ENCODE measurements at regions not wholly inside any gene's neighbourhood (a gene's known extent, or its start where the extent isn't known, plus 50 kb on each side); places are given as distances from the start of the nearest gene placed in this dataset.

- no peaks in the 10 kb centered on the region for H3K9me3 ChIP-seq
- DNase-seq: no peak
- no peak overlapping the region for H3K27ac ChIP-seq
- no peaks in the 10 kb centered on the region for H3K27me3 ChIP-seq
- no peaks in the 10 kb centered on the region for H3K36me3 ChIP-seq
- H3K4me1 ChIP-seq: no peaks in the 10 kb centered on the region
- 57 to 76% methylated on average over 1 of the region's 1 CpG for WGBS, 2 donors
- TF ChIP-seq, protein P1, sequence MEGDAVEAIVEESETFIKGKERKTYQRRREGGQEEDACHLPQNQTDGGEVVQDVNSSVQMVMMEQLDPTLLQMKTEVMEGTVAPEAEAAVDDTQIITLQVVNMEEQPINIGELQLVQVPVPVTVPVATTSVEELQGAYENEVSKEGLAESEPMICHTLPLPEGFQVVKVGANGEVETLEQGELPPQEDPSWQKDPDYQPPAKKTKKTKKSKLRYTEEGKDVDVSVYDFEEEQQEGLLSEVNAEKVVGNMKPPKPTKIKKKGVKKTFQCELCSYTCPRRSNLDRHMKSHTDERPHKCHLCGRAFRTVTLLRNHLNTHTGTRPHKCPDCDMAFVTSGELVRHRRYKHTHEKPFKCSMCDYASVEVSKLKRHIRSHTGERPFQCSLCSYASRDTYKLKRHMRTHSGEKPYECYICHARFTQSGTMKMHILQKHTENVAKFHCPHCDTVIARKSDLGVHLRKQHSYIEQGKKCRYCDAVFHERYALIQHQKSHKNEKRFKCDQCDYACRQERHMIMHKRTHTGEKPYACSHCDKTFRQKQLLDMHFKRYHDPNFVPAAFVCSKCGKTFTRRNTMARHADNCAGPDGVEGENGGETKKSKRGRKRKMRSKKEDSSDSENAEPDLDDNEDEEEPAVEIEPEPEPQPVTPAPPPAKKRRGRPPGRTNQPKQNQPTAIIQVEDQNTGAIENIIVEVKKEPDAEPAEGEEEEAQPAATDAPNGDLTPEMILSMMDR (IDR thresholded peaks at IDR 0.05): no peak
- no peak for TF ChIP-seq POLR2A (IDR thresholded peaks at IDR 0.05)
- intact Hi-C loops (cut with DNase I): no loop called here
- no peak overlapping the region for H3K4me3 ChIP-seq
These were observed 70.5 kb upstream of the NT5C1B start for GRCh38 chr2:18659915-18660314.

DNA sequence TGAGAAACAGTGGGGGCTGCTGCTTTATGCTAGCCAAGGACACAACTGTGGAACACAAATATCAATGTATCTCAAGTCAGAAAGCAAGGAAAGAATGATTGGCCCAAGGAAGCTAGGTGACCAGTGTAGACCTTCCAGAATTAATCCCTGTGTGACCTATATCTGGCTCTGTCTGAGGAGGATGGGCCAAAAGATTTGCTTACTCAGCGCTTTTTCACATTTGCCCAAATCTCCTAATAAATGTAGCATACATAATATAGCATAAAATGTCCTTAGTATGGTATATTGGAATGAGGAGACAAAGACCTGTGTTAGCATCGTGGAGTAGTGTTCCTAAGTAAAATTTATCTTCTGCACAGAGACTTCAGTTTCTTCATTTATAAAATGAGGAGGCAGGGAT is 66.7 kb upstream of the NT5C1B start:
- 80 to 81% methylated on average over 2 of the region's 2 CpGs for WGBS, 2 donors
- H3K27me3 ChIP-seq: no peaks in the 10 kb centered on the region
- H3K36me3 ChIP-seq: no peaks in the 10 kb centered on the region
- no peak overlapping the region for H3K4me3 ChIP-seq
- peaks cover 0 to 4% (median 0%) of the 10 kb centered on the region in 3 donors for H3K4me1 ChIP-seq
- DNase-seq: no peak
- intact Hi-C loops (cut with DNase I): no loop called here
- H3K9me3 ChIP-seq: no peaks in the 10 kb centered on the region
- H3K27ac ChIP-seq: no peak overlapping the region
- TF ChIP-seq, protein P1 (IDR thresholded peaks at IDR 0.05): no peak
- TF ChIP-seq POLR2A (IDR thresholded peaks at IDR 0.05): no peak

GRCh38 chr2:18651842-18652774 is 62.7 kb upstream of the NT5C1B start:
- Histone ChIP-seq H3K36me3 (no peaks in the 10 kb centered on the region), H3K27ac (no peak overlapping the region), H3K9me3 (no peaks in the 10 kb centered on the region), H3K4me1 (peaks cover 0 to 4% (median 0%) of the 10 kb centered on the region in 3 donors), H3K27me3 (no peaks in the 10 kb centered on the region), H3K4me3 (no peak overlapping the region)
- intact Hi-C loops (cut with DNase I): no loop called here
- DNase-seq: no peak
- TF ChIP-seq, protein P1 (IDR thresholded peaks at IDR 0.05): no peak
- no peak for TF ChIP-seq POLR2A (IDR thresholded peaks at IDR 0.05)
- WGBS, 2 donors: 51 to 58% methylated on average over 3 of the region's 3 CpGs

GRCh38 chr2:18650221-18650620 is 60.9 kb upstream of the NT5C1B start:
- Histone ChIP-seq H3K9me3 (no peaks in the 10 kb centered on the region), H3K4me3 (no peak overlapping the region), H3K27me3 (no peaks in the 10 kb centered on the region), H3K36me3 (no peaks in the 10 kb centered on the region), H3K27ac (no peak overlapping the region), H3K4me1 (peaks cover 0 to 4% (median 0%) of the 10 kb centered on the region in 3 donors)
- 59 to 78% methylated on average over 2 of the region's 2 CpGs for WGBS, 2 donors
- DNase-seq: no peak
- TF ChIP-seq, protein P1 (IDR thresholded peaks at IDR 0.05): no peak
- TF ChIP-seq POLR2A (IDR thresholded peaks at IDR 0.05): no peak
- intact Hi-C loops (cut with DNase I): no loop called here

- no peak for DNase-seq
- H3K4me1 ChIP-seq: peaks cover 0 to 4% (median 0%) of the 10 kb centered on the region in 3 donors
- 94 to 98% methylated on average over 1 of the region's 1 CpG for WGBS, 2 donors
- TF ChIP-seq POLR2A (IDR thresholded peaks at IDR 0.05): no peak
- TF ChIP-seq, protein P1 (IDR thresholded peaks at IDR 0.05): no peak
- no peaks in the 10 kb centered on the region for H3K36me3 ChIP-seq
- H3K27ac ChIP-seq: no peak overlapping the region
- H3K27me3 ChIP-seq: no peaks in the 10 kb centered on the region
- intact Hi-C loops (cut with DNase I): no loop called here
- no peak overlapping the region for H3K4me3 ChIP-seq
- H3K9me3 ChIP-seq: no peaks in the 10 kb centered on the region
These were observed 60.2 kb upstream of the NT5C1B start for GRCh38 chr2:18649502-18650135.

Data from esophagus squamous epithelium (tissue), 5 donors.